GM23338 (cell line): ENCODE measurements at regions not wholly inside any gene's neighbourhood (a gene's known extent, or its start where the extent isn't known, plus 50 kb on each side); places are given as distances from the start of the nearest gene placed in this dataset.

Source experiments
- ATAC-seq: fragments of 200-7000 bp; cut with Tn5 transposase; 3 replicates; pipeline ENCODE4 v1.9.1; 2020
- DNase-seq: peaks from one replicate; pipeline ENCODE4 v3.0.0-alpha.2; 2015; ENCODE audit warnings: low spot score
- H2AFZ ChIP-seq: fragments of 200-600 bp; sonication (generic); 2 replicates; pipeline ENCODE4 v1.8.0; 2016; ENCODE audit warnings: antibody characterized with exemption, mild to moderate bottlenecking, moderate library complexity
- H3F3A ChIP-seq: fragments of 200-600 bp; sonication (generic); replicated peaks from 2 replicates; pipeline ENCODE4 v1.8.0; 2017; ENCODE audit warnings: antibody characterized with exemption, mixed run types, low read depth
- H3K27ac ChIP-seq: fragments of 200-600 bp; sonication (generic); 2 replicates; pipeline ENCODE4 v1.6.1; 2016; ENCODE audit warnings: low read depth
- H3K27me3 ChIP-seq: fragments of 200-600 bp; sonication (generic); 2 replicates; pipeline ENCODE4 v1.8.0; 2016; ENCODE audit warnings: mild to moderate bottlenecking, mixed run types, moderate library complexity; ENCODE audit not compliant: insufficient read depth
- H3K36me3 ChIP-seq: fragments of 200-600 bp; sonication (generic); 2 replicates; pipeline ENCODE4 v1.8.0; 2016; ENCODE audit warnings: mild to moderate bottlenecking; ENCODE audit not compliant: insufficient read depth
- H3K4me1 ChIP-seq: fragments of 200-600 bp; sonication (generic); 2 replicates; pipeline ENCODE4 v1.8.0; 2016; ENCODE audit warnings: mild to moderate bottlenecking, moderate library complexity; ENCODE audit not compliant: insufficient read depth
- H3K4me2 ChIP-seq: fragments of 200-600 bp; sonication (generic); 2 replicates; pipeline ENCODE4 v1.7.1; 2017; ENCODE audit warnings: mixed run types
- H3K4me3 ChIP-seq: fragments of 200-600 bp; sonication (generic); 2 replicates; pipeline ENCODE4 v1.6.1; 2016; ENCODE audit warnings: mixed run types
- H3K79me2 ChIP-seq: fragments of 200-600 bp; sonication (generic); replicated peaks from 2 replicates; pipeline ENCODE4 v1.8.0; 2017; ENCODE audit warnings: mild to moderate bottlenecking; ENCODE audit not compliant: insufficient read depth
- H3K9me2 ChIP-seq: fragments of 200-600 bp; sonication (generic); 2 replicates; pipeline ENCODE4 v1.8.0; 2017; ENCODE audit not compliant: insufficient read depth
- H4K20me1 ChIP-seq: fragments of 200-600 bp; sonication (generic); replicated peaks from 2 replicates; pipeline ENCODE4 v1.8.0; 2017; ENCODE audit warnings: mild to moderate bottlenecking; ENCODE audit not compliant: insufficient read depth
- H3K27ac Mint-ChIP-seq: 2 replicates; pipeline ENCODE4 v1.8.0; 2020; ENCODE audit warnings: inconsistent platforms, mild to moderate bottlenecking, moderate library complexity, mixed read lengths
- H3K27me3 Mint-ChIP-seq: 3 replicates; pipeline ENCODE4 v1.8.0; 2022; ENCODE audit warnings: low read depth, mild to moderate bottlenecking, moderate library complexity, mixed read lengths, inconsistent platforms; ENCODE audit not compliant: insufficient read depth, poor library complexity
- H3K36me3 Mint-ChIP-seq: 3 replicates; pipeline ENCODE4 v1.8.0; 2021; ENCODE audit warnings: low read depth, mild to moderate bottlenecking, inconsistent platforms, moderate library complexity, mixed read lengths
- H3K4me1 Mint-ChIP-seq: 3 replicates; pipeline ENCODE4 v1.8.0; 2020; ENCODE audit warnings: mild to moderate bottlenecking, inconsistent platforms, mixed read lengths
- H3K4me3 Mint-ChIP-seq: 3 replicates; pipeline ENCODE4 v1.8.0; 2021; ENCODE audit warnings: moderate library complexity, mild to moderate bottlenecking, inconsistent platforms, mixed read lengths
- H3K9me3 Mint-ChIP-seq: 3 replicates; pipeline ENCODE4 v1.8.0; 2020; ENCODE audit warnings: moderate library complexity, mild to moderate bottlenecking, inconsistent platforms, mixed read lengths
- CREB1 ChIP-seq: fragments of 250-450 bp; sonication (Bioruptor Pico); IDR thresholded peaks from 2 replicates; pipeline ENCODE4 v1.5.0; 2020; ENCODE audit warnings: low read depth, mild to moderate bottlenecking, moderate library complexity
- CTCF ChIP-seq, 2 experiments: fragments of 200-600 bp in 1 of 2; sonication (generic) in 1 of 2; conservative IDR thresholded peaks; 2 replicates each; pipeline versions ENCODE4 v1.5.1 to v1.6.1; 2016 to 2017; ENCODE audit warnings: antibody characterized with exemption in 2 of 2, low read depth in 2 of 2, mild to moderate bottlenecking in 2 of 2, moderate library complexity in 1 of 2
- EZH2phosphoT487 ChIP-seq: fragments of 200-600 bp; sonication (generic); IDR thresholded peaks from one replicate; pipeline ENCODE4 v1.8.1; 2018; ENCODE audit warnings: antibody characterized with exemption; ENCODE audit not compliant: unreplicated experiment
- JUNB ChIP-seq: IDR thresholded peaks from one replicate; pipeline ENCODE4 v1.6.1; 2016; ENCODE audit warnings: antibody characterized with exemption; ENCODE audit not compliant: unreplicated experiment
- NANOG ChIP-seq: IDR thresholded peaks from 2 replicates; pipeline ENCODE4 v1.6.1; 2016; ENCODE audit warnings: antibody characterized with exemption, borderline replicate concordance
- POLR2AphosphoS5 ChIP-seq: IDR thresholded peaks from 2 replicates; pipeline ENCODE4 v1.6.1; 2016; ENCODE audit warnings: antibody characterized with exemption, low read depth
- STAT1 ChIP-seq: IDR thresholded peaks from one replicate; pipeline ENCODE4 v1.6.1; 2016; ENCODE audit warnings: antibody characterized with exemption; ENCODE audit not compliant: unreplicated experiment
- TF ChIP-seq, protein P1 (sequence below): fragments of 250-450 bp; sonication (Bioruptor Pico); IDR thresholded peaks from 2 replicates; pipeline ENCODE4 v1.5.0; 2020; ENCODE audit warnings: mild to moderate bottlenecking, moderate library complexity

DNA sequence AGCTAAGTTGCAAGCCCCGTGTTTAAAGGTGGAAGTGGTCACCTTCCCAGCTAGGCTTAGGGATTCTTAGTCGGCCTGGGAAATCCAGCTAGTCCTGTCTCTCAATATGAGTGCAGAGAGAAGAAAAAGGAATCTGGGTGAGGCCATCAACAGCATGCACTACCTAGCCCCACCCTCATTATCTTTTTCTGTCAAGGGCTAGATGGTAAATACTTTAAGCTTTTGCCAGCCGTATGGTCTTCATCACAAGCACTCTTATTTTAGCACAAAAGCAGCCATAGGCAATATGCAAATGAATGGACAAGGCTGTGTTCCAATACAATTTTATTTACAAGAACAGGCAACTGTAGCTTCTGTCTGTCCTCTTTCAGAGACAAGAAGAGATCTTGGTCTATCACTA is 282.9 kb downstream of the ZNF674 start (continued):
- TF ChIP-seq POLR2AphosphoS5: no peak

- H3K9me2 ChIP-seq: no peaks in the 10 kb centered on the region; the same call in 1 of the 2 replicates
- peaks cover 11% of the 10 kb centered on the region; the same call in 1 of the 2 replicates for H3K27me3 ChIP-seq
- Mint-ChIP-seq H3K4me3 (no peak overlapping the region), H3K27ac (no peak overlapping the region), H3K9me3 (no peaks in the 10 kb centered on the region), H3K27me3 (peaks cover 4% of the 10 kb centered on the region), H3K36me3 (no peaks in the 10 kb centered on the region), H3K4me1 (peaks cover 19% of the 10 kb centered on the region)
- H3K4me2 ChIP-seq: no peak overlapping the region
- H4K20me1 ChIP-seq: no peaks in the 10 kb centered on the region
- no peaks in the 10 kb centered on the region for H3F3A ChIP-seq
- H3K4me3 ChIP-seq: no peak overlapping the region
- no peak overlapping the region for H2AFZ ChIP-seq
- H3K36me3 ChIP-seq: no peaks in the 10 kb centered on the region
- no peak for ATAC-seq
- H3K4me1 ChIP-seq: 0 out of 2 replicates have a peak, but pooled peaks cover under 1% of the 10 kb centered on the region
- no peaks in the 10 kb centered on the region for H3K79me2 ChIP-seq
- no peak overlapping the region for H3K27ac ChIP-seq
- no peak for DNase-seq
- TF ChIP-seq EZH2phosphoT487 (no peak), NANOG (no peak), JUNB (no peak), STAT1 (no peak), CREB1 (CRISPR knock-in tag) (no peak), CTCF (conservative IDR thresholded peaks at IDR 0.05; ENCODE audit: low read depth in 2 of 2) (no peak)
- TF ChIP-seq, protein P1, sequence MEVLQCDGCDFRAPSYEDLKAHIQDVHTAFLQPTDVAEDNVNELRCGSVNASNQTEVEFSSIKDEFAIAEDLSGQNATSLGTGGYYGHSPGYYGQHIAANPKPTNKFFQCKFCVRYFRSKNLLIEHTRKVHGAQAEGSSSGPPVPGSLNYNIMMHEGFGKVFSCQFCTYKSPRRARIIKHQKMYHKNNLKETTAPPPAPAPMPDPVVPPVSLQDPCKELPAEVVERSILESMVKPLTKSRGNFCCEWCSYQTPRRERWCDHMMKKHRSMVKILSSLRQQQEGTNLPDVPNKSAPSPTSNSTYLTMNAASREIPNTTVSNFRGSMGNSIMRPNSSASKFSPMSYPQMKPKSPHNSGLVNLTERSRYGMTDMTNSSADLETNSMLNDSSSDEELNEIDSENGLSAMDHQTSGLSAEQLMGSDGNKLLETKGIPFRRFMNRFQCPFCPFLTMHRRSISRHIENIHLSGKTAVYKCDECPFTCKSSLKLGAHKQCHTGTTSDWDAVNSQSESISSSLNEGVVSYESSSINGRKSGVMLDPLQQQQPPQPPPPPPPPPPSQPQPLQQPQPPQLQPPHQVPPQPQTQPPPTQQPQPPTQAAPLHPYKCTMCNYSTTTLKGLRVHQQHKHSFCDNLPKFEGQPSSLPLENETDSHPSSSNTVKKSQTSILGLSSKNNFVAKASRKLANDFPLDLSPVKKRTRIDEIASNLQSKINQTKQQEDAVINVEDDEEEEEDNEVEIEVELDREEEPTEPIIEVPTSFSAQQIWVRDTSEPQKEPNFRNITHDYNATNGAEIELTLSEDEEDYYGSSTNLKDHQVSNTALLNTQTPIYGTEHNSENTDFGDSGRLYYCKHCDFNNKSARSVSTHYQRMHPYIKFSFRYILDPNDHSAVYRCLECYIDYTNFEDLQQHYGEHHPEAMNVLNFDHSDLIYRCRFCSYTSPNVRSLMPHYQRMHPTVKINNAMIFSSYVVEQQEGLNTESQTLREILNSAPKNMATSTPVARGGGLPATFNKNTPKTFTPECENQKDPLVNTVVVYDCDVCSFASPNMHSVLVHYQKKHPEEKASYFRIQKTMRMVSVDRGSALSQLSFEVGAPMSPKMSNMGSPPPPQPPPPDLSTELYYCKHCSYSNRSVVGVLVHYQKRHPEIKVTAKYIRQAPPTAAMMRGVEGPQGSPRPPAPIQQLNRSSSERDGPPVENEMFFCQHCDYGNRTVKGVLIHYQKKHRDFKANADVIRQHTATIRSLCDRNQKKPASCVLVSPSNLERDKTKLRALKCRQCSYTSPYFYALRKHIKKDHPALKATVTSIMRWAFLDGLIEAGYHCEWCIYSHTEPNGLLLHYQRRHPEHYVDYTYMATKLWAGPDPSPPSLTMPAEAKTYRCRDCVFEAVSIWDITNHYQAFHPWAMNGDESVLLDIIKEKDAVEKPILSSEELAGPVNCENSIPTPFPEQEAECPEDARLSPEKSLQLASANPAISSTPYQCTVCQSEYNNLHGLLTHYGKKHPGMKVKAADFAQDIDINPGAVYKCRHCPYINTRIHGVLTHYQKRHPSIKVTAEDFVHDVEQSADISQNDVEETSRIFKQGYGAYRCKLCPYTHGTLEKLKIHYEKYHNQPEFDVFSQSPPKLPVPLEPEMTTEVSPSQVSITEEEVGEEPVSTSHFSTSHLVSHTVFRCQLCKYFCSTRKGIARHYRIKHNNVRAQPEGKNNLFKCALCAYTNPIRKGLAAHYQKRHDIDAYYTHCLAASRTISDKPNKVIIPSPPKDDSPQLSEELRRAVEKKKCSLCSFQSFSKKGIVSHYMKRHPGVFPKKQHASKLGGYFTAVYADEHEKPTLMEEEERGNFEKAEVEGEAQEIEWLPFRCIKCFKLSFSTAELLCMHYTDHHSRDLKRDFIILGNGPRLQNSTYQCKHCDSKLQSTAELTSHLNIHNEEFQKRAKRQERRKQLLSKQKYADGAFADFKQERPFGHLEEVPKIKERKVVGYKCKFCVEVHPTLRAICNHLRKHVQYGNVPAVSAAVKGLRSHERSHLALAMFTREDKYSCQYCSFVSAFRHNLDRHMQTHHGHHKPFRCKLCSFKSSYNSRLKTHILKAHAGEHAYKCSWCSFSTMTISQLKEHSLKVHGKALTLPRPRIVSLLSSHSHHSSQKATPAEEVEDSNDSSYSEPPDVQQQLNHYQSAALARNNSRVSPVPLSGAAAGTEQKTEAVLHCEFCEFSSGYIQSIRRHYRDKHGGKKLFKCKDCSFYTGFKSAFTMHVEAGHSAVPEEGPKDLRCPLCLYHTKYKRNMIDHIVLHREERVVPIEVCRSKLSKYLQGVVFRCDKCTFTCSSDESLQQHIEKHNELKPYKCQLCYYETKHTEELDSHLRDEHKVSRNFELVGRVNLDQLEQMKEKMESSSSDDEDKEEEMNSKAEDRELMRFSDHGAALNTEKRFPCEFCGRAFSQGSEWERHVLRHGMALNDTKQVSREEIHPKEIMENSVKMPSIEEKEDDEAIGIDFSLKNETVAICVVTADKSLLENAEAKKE (CRISPR knock-in tag): no peak
Observed at GRCh38 chrX:46260499-46260898, 284.7 kb downstream of the ZNF674 start.
